Breast epithelium (tissue), 4 donors: ENCODE measurements at regions not wholly inside any gene's neighbourhood (a gene's known extent, or its start where the extent isn't known, plus 50 kb on each side); places are given as distances from the start of the nearest gene placed in this dataset.

Experiments used
- DNase-seq, 2 donors: peaks; one replicate each; pipeline ENCODE4 v3.0.0-alpha.2; 2019; ENCODE audit warnings: low spot score in 2 of 2
- H3K27ac ChIP-seq, 2 donors: fragments of 200-600 bp; sonication (generic) in 1 of 2; one replicate each; pipeline ENCODE4 v1.5.1; 2016 to 2019; ENCODE audit warnings: mild to moderate bottlenecking in 1 of 2
- H3K27me3 ChIP-seq, 2 donors: fragments of 200-600 bp; sonication (generic) in 1 of 2; one replicate each; pipeline versions ENCODE4 v1.5.1 to v1.6.0; 2017 to 2019; ENCODE audit warnings: control low read depth in 1 of 2, mild to moderate bottlenecking in 1 of 2
- H3K36me3 ChIP-seq: fragments of 200-600 bp; one replicate; pipeline ENCODE4 v1.5.1; 2019
- H3K4me1 ChIP-seq, 2 donors: fragments of 200-600 bp; sonication (generic); one replicate each; pipeline ENCODE4 v1.5.1; 2016 to 2019; ENCODE audit warnings: control low read depth in 1 of 2
- H3K4me3 ChIP-seq, 3 donors: fragments of 200-600 bp; sonication (generic); 1 replicate in 2 of 3; 2 replicates in 1 of 3; pipeline ENCODE4 v1.5.1; 2016 to 2019; ENCODE audit warnings: mild to moderate bottlenecking in 3 of 3, moderate library complexity in 2 of 3
- H3K9me3 ChIP-seq, 2 donors: fragments of 200-600 bp; sonication (generic) in 1 of 2; one replicate each; pipeline ENCODE4 v1.5.1; 2016 to 2019; ENCODE audit warnings: control low read depth in 1 of 2
- CTCF ChIP-seq, 3 donors: fragments of 450-650 bp; IDR thresholded peaks; one replicate each; pipeline ENCODE4 v1.5.1; 2016 to 2017; ENCODE audit warnings: antibody characterized with exemption in 3 of 3, mild to moderate bottlenecking in 3 of 3, moderate library complexity in 3 of 3
- POLR2A ChIP-seq: fragments of 450-650 bp; IDR thresholded peaks from one replicate; pipeline ENCODE4 v1.6.1; 2016; ENCODE audit warnings: antibody characterized with exemption, mild to moderate bottlenecking, moderate library complexity
- POLR2AphosphoS5 ChIP-seq, 3 donors: sonication (generic); formaldehyde crosslinking; IDR thresholded peaks; one replicate each; pipeline ENCODE4 v1.6.1; 2017; ENCODE audit warnings: antibody characterized with exemption in 3 of 3
- intact Hi-C: fragments of 100-400 bp; cut with DNase I; formaldehyde crosslinking; loops from one replicate; pipeline ENCODE4 v1.15.1; 2023; ENCODE audit warnings: low total_unique reads

DNA sequence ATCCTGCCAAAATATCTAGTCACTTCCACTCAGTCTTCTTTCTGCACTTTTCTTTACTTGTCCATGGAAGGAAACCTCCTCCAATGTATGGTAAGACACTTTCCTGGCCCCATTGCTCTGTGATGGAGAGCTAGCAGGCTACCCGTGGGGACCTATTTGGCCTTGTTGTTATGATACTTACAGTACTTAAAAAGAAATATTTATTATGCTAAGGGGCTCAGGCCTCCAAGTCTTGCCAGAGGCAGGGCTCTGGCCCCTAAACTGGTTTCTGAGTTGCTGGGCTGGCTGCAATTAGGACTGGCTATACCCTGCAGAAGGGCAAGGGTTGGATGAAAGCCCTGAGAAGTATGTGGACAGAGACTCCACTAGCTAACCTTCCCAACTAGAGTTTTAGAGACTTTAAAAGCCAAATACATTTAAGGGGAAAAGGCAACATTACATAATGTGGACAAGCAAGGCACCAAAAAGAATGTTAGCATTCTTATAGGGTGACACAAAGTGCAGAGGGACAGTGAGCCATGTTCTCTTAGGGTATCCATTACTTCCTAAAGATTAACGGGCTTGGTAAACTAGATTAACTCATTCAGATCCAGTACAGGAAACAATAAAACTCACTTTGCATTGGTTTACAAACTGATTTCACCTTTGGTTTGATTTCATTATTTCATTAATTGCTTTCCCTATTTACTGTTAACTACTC, 84.9 kb upstream of the INHBA start:
- Histone ChIP-seq H3K36me3 (no peaks in the 10 kb centered on the region), H3K4me3 (no peak overlapping the region), H3K27me3 (no peaks in the 10 kb centered on the region), H3K9me3 (no peaks in the 10 kb centered on the region), H3K4me1 (no peaks in the 10 kb centered on the region), H3K27ac (no peak overlapping the region)
- intact Hi-C loops, result no loop called here
- no peak for TF ChIP-seq CTCF (IDR thresholded peaks at IDR 0.05)
- no peak for DNase-seq

GRCh38 chr7:41786944-41787343, 84.1 kb upstream of the INHBA start:
- H3K4me3 ChIP-seq, result no peak overlapping the region
- H3K36me3 ChIP-seq, result no peaks in the 10 kb centered on the region
- TF ChIP-seq POLR2AphosphoS5 (IDR thresholded peaks at IDR 0.05), result no peak
- TF ChIP-seq CTCF (IDR thresholded peaks at IDR 0.05), result no peak
- TF ChIP-seq POLR2A, result no peak
- H3K4me1 ChIP-seq, result no peaks in the 10 kb centered on the region
- intact Hi-C loops, result no loop called here
- DNase-seq, result no peak
- no peak overlapping the region for H3K27ac ChIP-seq
- no peaks in the 10 kb centered on the region for H3K9me3 ChIP-seq
- no peaks in the 10 kb centered on the region for H3K27me3 ChIP-seq

DNA sequence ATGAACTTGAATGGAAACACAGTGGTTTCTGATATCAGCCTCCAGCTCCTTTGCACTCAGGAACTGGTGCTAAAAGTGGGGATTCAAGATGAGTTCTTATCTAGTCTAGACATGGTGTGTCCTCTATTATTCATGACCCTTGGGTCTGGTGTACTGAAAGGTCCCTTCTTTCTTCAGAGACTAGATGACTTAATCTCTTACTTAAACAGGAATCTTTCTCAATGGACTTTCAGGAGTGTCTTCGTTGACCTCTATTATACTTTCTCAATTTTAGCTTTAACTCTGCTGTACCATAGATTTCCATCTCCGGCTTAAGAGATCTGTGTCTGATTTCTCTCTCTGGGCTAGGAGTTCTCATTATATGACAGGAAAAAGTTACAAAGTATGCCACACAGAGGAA, 83.5 kb upstream of the INHBA start:
- Histone ChIP-seq H3K36me3 (no peaks in the 10 kb centered on the region), H3K9me3 (no peaks in the 10 kb centered on the region), H3K27ac (no peak overlapping the region), H3K4me1 (no peaks in the 10 kb centered on the region), H3K27me3 (no peaks in the 10 kb centered on the region), H3K4me3 (no peak overlapping the region)
- no peak for DNase-seq
- TF ChIP-seq CTCF (IDR thresholded peaks at IDR 0.05) (no peak), POLR2AphosphoS5 (IDR thresholded peaks at IDR 0.05) (no peak), POLR2A (no peak)
- intact Hi-C loops, result no loop called here

DNA sequence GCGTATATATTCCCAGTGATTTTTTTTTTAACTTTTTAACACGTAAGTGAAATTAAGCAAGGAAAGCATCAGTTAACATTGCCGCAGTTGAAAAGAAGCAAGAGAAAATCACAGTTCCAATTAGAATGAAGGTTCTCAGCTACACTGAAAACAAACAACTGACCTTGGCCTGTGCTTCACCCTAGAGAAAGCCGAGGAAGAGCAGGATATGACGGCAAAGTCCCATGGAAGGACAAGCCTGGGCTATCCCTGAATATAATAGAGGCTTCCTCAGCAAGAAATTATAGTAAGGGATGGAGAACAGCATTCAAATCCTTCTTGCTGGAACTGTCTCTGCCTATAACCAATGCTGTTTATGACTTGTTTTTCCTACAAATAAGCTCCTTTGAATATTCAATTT, 83.0 kb upstream of the INHBA start:
- TF ChIP-seq POLR2AphosphoS5 (IDR thresholded peaks at IDR 0.05), result no peak
- TF ChIP-seq POLR2A, result no peak
- no peak for TF ChIP-seq CTCF (IDR thresholded peaks at IDR 0.05)
- intact Hi-C loops, result no loop called here
- no peaks in the 10 kb centered on the region for H3K9me3 ChIP-seq
- no peak overlapping the region for H3K4me3 ChIP-seq
- no peaks in the 10 kb centered on the region for H3K27me3 ChIP-seq
- H3K36me3 ChIP-seq, result no peaks in the 10 kb centered on the region
- DNase-seq, result no peak
- no peak overlapping the region for H3K27ac ChIP-seq
- no peaks in the 10 kb centered on the region for H3K4me1 ChIP-seq

GRCh38 chr7:41785265-41785664, 82.4 kb upstream of the INHBA start:
- TF ChIP-seq POLR2A (no peak), CTCF (IDR thresholded peaks at IDR 0.05) (no peak), POLR2AphosphoS5 (IDR thresholded peaks at IDR 0.05) (no peak)
- Histone ChIP-seq H3K27me3 (no peaks in the 10 kb centered on the region), H3K36me3 (no peaks in the 10 kb centered on the region), H3K4me3 (no peak overlapping the region), H3K9me3 (no peaks in the 10 kb centered on the region), H3K4me1 (no peaks in the 10 kb centered on the region), H3K27ac (no peak overlapping the region)
- intact Hi-C loops, result no loop called here
- no peak for DNase-seq
